Memory B cell (primary cell): ENCODE measurements at regions not wholly inside any gene's neighbourhood (a gene's known extent, or its start where the extent isn't known, plus 50 kb on each side); places are given as distances from the start of the nearest gene placed in this dataset.
"Not testable (repeated sequence)": the region's sequence is repeated elsewhere in the genome, so short reads cannot be mapped to it uniquely, and the experiment has no call there.

Experiments
- ATAC-seq: fragments of 150-1000 bp; cut with Tn5 transposase; 2 replicates; pipeline ENCODE4 v1.10.0; 2021; ENCODE audit warnings: low read depth, mild to moderate bottlenecking, moderate library complexity
- DNase-seq, 2 donors: peaks; one replicate each; pipeline ENCODE4 v3.0.0; 2022; ENCODE audit warnings: low spot score in 2 of 2
- H3K27ac Mint-ChIP-seq: one replicate; pipeline ENCODE4 v1.8.0; 2022; ENCODE audit warnings: mild to moderate bottlenecking, moderate library complexity, mixed read lengths
- H3K27me3 Mint-ChIP-seq: one replicate; pipeline ENCODE4 v1.8.0; 2022; ENCODE audit warnings: mixed read lengths
- H3K36me3 Mint-ChIP-seq: one replicate; pipeline ENCODE4 v1.8.0; 2022; ENCODE audit warnings: mild to moderate bottlenecking, mixed read lengths
- H3K4me1 Mint-ChIP-seq: one replicate; pipeline ENCODE4 v1.8.0; 2022; ENCODE audit warnings: mixed read lengths
- H3K4me3 Mint-ChIP-seq: one replicate; pipeline ENCODE4 v1.8.0; 2022; ENCODE audit warnings: mild to moderate bottlenecking, moderate library complexity, mixed read lengths
- H3K9me3 Mint-ChIP-seq: one replicate; pipeline ENCODE4 v1.8.0; 2022; ENCODE audit warnings: mixed read lengths

DNA sequence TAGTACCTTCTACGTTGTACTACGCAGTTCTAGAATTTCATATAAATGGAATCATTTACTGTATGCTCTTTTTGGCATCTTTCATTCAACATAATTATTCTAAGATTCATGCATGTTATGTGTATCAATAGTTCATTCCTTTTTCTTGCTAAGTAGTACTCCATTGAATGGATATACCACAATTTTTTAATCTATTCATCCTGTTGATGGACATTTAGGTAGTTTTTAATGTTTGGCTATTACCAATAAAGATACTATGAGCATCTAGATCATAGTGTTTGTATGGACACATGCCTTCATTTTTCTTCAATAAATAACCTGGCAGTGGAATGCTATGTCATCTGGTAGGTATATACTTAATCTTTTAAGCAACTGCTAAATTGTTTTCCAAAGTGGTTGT lies 83.0 kb upstream of the ELN start:
- peaks cover 4% of the 10 kb centered on the region for H3K36me3 Mint-ChIP-seq
- DNase-seq: no peak
- ATAC-seq: no peak
- no peak overlapping the region for H3K27ac Mint-ChIP-seq
- H3K9me3 Mint-ChIP-seq: peaks cover 16% of the 10 kb centered on the region
- peaks cover 2% of the 10 kb centered on the region for H3K4me1 Mint-ChIP-seq
- H3K4me3 Mint-ChIP-seq: no peak overlapping the region
- H3K27me3 Mint-ChIP-seq: peaks cover 6% of the 10 kb centered on the region

- H3K4me1 Mint-ChIP-seq: peaks cover 2% of the 10 kb centered on the region
- peaks cover 4% of the 10 kb centered on the region for H3K36me3 Mint-ChIP-seq
- no peak overlapping the region for H3K4me3 Mint-ChIP-seq
- no peak for DNase-seq
- H3K27ac Mint-ChIP-seq: no peak overlapping the region
- H3K9me3 Mint-ChIP-seq: peaks cover 11% of the 10 kb centered on the region
- peaks cover 10% of the 10 kb centered on the region for H3K27me3 Mint-ChIP-seq
- no peak for ATAC-seq
Measured at GRCh38 chr7:73948287-73948686, 79.7 kb upstream of the ELN start.

DNA sequence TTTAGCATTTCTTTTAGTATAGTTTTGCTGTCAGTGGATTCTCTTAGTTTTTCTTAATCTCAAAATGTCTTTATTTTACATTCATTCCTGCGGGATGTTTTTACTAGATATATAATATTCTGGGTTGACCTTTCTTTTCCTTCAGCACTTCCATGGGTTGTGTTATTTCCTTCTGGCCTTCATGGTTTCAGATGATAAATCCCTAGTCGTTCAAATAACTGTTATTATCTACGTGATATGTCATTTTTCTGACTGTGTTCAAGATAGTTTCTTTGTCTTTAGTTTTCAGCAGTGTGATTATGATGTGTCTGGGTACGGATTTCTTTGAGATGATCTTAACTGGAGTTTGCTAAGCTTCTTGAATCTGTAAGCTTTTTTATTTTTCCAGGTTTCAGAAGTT lies 75.7 kb upstream of the ELN start:
- Mint-ChIP-seq H3K4me1 (peaks cover 2% of the 10 kb centered on the region), H3K36me3 (peaks cover 4% of the 10 kb centered on the region), H3K9me3 (peaks cover 8% of the 10 kb centered on the region), H3K4me3 (no peak overlapping the region), H3K27me3 (peaks cover 12% of the 10 kb centered on the region), H3K27ac (no peak overlapping the region)
- no peak for ATAC-seq
- no peak for DNase-seq

- peaks cover 2% of the 10 kb centered on the region for H3K36me3 Mint-ChIP-seq
- peaks cover 10% of the 10 kb centered on the region for H3K27me3 Mint-ChIP-seq
- peaks cover 1% of the 10 kb centered on the region for H3K4me1 Mint-ChIP-seq
- DNase-seq (no peak), ATAC-seq (no peak)
- H3K4me3 Mint-ChIP-seq: no peak overlapping the region
- H3K9me3 Mint-ChIP-seq: peaks cover 2% of the 10 kb centered on the region
- no peak overlapping the region for H3K27ac Mint-ChIP-seq
Measured at GRCh38 chr7:73954181-73954580, 73.8 kb upstream of the ELN start.

GRCh38 chr7:73954861-73955260 lies 73.1 kb upstream of the ELN start:
- no peak for DNase-seq
- peaks cover 8% of the 10 kb centered on the region for H3K27me3 Mint-ChIP-seq
- no peak overlapping the region for H3K27ac Mint-ChIP-seq
- H3K4me3 Mint-ChIP-seq: no peak overlapping the region
- H3K4me1 Mint-ChIP-seq: no peaks in the 10 kb centered on the region
- no peaks in the 10 kb centered on the region for H3K36me3 Mint-ChIP-seq
- H3K9me3 Mint-ChIP-seq: no peaks in the 10 kb centered on the region
- no peak for ATAC-seq

GRCh38 chr7:73960548-73960947 lies 67.4 kb upstream of the ELN start:
- Mint-ChIP-seq H3K4me1 (no peaks in the 10 kb centered on the region), H3K27ac (no peak overlapping the region), H3K27me3 (no peaks in the 10 kb centered on the region), H3K36me3 (peaks cover 3% of the 10 kb centered on the region), H3K9me3 (peaks cover 10% of the 10 kb centered on the region), H3K4me3 (no peak overlapping the region)
- DNase-seq (no peak), ATAC-seq (peak; percentile 32)

GRCh38 chr7:73961991-73962390 lies 66.0 kb upstream of the ELN start:
- not testable (repeated sequence) for H3K4me3 Mint-ChIP-seq, H3K36me3 Mint-ChIP-seq, DNase-seq, H3K4me1 Mint-ChIP-seq, H3K27ac Mint-ChIP-seq, ATAC-seq, H3K27me3 Mint-ChIP-seq
- peaks cover 10% of the 10 kb centered on the region for H3K9me3 Mint-ChIP-seq

GRCh38 chr7:73963252-73963822 lies 64.6 kb upstream of the ELN start:
- ATAC-seq: no peak
- Mint-ChIP-seq H3K27ac (no peak overlapping the region), H3K4me1 (peaks cover 2% of the 10 kb centered on the region), H3K36me3 (peaks cover 6% of the 10 kb centered on the region), H3K9me3 (peaks cover 12% of the 10 kb centered on the region), H3K4me3 (no peak overlapping the region), H3K27me3 (no peaks in the 10 kb centered on the region)
- DNase-seq: no peak

DNA sequence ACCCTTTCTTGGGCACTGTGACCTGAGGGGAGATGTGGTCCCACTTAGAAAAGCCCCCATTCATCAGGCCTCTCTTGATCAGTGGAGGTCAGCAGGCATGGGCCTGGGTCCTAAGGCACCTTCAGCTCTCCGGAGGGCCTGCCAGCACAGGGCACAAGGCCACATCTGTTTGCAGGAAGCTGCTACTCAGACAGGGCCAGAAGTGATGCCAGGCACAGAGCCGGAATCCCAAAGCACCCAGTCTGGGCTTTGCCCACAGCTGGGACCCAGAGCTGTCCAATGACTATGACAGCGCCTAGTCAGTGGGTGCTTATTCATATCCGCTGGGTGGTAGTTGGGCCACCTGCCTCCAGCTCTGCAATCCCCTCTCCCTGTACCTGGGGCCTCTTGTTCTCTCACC lies 63.2 kb upstream of the ELN start:
- DNase-seq: no peak
- no peak for ATAC-seq
- H3K27me3 Mint-ChIP-seq: no peaks in the 10 kb centered on the region
- peaks cover 12% of the 10 kb centered on the region for H3K9me3 Mint-ChIP-seq
- no peak overlapping the region for H3K4me3 Mint-ChIP-seq
- H3K4me1 Mint-ChIP-seq: peaks cover 2% of the 10 kb centered on the region
- H3K27ac Mint-ChIP-seq: no peak overlapping the region
- peaks cover 6% of the 10 kb centered on the region for H3K36me3 Mint-ChIP-seq

- Mint-ChIP-seq H3K4me1 (peaks cover 3% of the 10 kb centered on the region), H3K9me3 (peaks cover 12% of the 10 kb centered on the region), H3K36me3 (peaks cover 6% of the 10 kb centered on the region), H3K27me3 (peaks cover under 1% of the 10 kb centered on the region), H3K27ac (no peak overlapping the region), H3K4me3 (no peak overlapping the region)
- ATAC-seq: no peak
- DNase-seq: no peak
Measured at GRCh38 chr7:73966062-73966940, 61.7 kb upstream of the ELN start.

DNA sequence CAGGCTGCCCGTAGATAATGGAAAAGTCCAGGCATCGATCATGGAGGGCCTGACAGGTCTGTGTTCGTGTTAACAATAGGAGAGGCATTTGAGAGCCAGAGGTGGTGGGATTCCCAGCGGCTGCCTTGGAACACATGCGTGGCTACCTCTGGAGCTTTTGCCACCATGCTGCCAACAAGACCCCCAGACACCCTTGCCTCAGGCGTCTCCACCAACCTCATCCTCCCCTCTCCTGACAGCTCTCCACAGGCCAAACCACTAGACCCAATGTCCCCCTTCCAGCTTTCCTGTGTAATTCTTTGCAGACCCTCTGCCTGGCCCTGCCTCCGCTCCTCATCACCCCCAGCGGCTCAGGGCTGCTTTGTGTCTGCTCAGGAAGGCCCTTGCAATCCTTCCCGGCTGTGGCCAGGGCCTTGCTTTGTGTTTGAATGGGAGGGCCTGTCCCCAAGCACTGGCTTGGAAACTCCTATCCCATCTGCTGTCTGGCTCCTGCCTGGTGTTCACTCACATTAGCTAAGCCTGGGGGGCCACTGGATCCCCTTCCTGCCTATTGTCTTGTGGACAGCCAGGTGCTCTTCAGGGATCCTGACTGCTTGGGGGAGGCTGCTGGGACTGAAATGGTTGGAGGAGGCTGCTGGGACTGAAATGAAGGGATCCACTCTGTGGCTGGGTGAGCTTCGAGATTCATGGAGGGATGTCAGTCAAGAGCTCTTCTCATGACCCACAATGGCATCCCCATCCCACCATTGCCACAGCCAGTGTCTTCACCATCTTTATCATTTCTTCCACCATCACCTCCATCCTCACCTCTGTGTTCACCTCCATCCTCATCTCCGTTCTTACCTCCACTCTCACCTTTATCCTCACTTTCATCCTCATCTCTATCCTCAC lies 60.8 kb upstream of the ELN start:
- Mint-ChIP-seq H3K27me3 (peaks cover 5% of the 10 kb centered on the region), H3K36me3 (peaks cover 6% of the 10 kb centered on the region), H3K4me3 (no peak overlapping the region), H3K27ac (no peak overlapping the region), H3K4me1 (peaks cover 11% of the 10 kb centered on the region), H3K9me3 (peaks cover 12% of the 10 kb centered on the region)
- ATAC-seq: no peak
- DNase-seq: no peak

- Mint-ChIP-seq H3K4me3 (no peak overlapping the region), H3K4me1 (peaks cover 11% of the 10 kb centered on the region), H3K27me3 (peaks cover 5% of the 10 kb centered on the region), H3K27ac (no peak overlapping the region), H3K36me3 (peaks cover 4% of the 10 kb centered on the region), H3K9me3 (peaks cover 12% of the 10 kb centered on the region)
- no peak for DNase-seq
- no peak for ATAC-seq
Measured at GRCh38 chr7:73967832-73968290, 60.1 kb upstream of the ELN start.

DNA sequence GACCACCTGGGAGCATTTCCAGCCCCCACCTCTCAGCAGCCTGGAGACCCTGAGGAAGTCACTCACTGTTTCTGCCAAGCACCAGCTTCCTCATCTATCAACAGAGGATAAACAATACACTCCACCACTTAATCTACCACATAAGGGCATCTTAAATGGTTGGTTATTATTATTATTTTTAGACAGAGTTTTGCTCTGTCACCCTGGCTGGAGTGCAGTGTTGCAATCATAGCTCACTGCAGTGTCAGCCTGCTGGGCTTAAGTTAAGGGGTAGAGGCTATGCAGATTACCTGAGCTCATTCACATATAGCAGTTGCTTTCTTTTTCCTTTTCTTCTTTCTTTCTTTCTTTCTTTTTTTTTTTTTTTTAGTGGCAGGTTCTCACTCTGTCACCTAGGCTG lies 59.5 kb upstream of the ELN start:
- Mint-ChIP-seq H3K9me3 (peaks cover 9% of the 10 kb centered on the region), H3K4me3 (no peak overlapping the region), H3K36me3 (peaks cover 4% of the 10 kb centered on the region), H3K27ac (no peak overlapping the region), H3K27me3 (peaks cover 5% of the 10 kb centered on the region), H3K4me1 (peaks cover 11% of the 10 kb centered on the region)
- DNase-seq: no peak
- ATAC-seq: no peak

- Mint-ChIP-seq H3K4me1 (peaks cover 11% of the 10 kb centered on the region), H3K27me3 (peaks cover 9% of the 10 kb centered on the region), H3K9me3 (peaks cover 2% of the 10 kb centered on the region), H3K4me3 (no peak overlapping the region), H3K27ac (no peak overlapping the region), H3K36me3 (peaks cover 3% of the 10 kb centered on the region)
- ATAC-seq (no peak), DNase-seq (no peak)
Measured at GRCh38 chr7:73969991-73970390, 58.0 kb upstream of the ELN start.
